Tibial nerve (tissue), 4 donors: ENCODE measurements at regions not wholly inside any gene's neighbourhood (a gene's known extent, or its start where the extent isn't known, plus 50 kb on each side); places are given as distances from the start of the nearest gene placed in this dataset.

ENCODE experiments used
- DNase-seq, 2 donors: peaks; one replicate each; pipeline ENCODE4 v3.0.0-alpha.2; 2019; ENCODE audit warnings: low spot score in 2 of 2
- H3K27ac ChIP-seq, 4 donors: fragments of 200-600 bp; sonication (generic) in 3 of 4; one replicate each; pipeline ENCODE4 v1.5.1; 2017 to 2019; ENCODE audit warnings: mild to moderate bottlenecking in 1 of 4
- H3K27me3 ChIP-seq, 2 donors: fragments of 200-600 bp; sonication (generic) in 1 of 2; one replicate each; pipeline versions ENCODE4 v1.5.1 to v1.6.0; 2017 to 2019
- H3K36me3 ChIP-seq, 3 donors: fragments of 200-600 bp; sonication (generic); one replicate each; pipeline ENCODE4 v1.5.1; 2018 to 2019
- H3K4me1 ChIP-seq, 4 donors: fragments of 200-600 bp; sonication (generic) in 3 of 4; one replicate each; pipeline ENCODE4 v1.5.1; 2017 to 2019
- H3K4me3 ChIP-seq, 4 donors: fragments of 200-600 bp; sonication (generic) in 3 of 4; one replicate each; pipeline ENCODE4 v1.5.1; 2017 to 2019; ENCODE audit warnings: mild to moderate bottlenecking in 1 of 4, moderate library complexity in 1 of 4
- H3K9me3 ChIP-seq, 4 donors: fragments of 200-600 bp; sonication (generic) in 3 of 4; one replicate each; pipeline ENCODE4 v1.5.1; 2017 to 2019
- CTCF ChIP-seq, 5 experiments: fragments of 200-600 bp in 3 of 5; fragments of 450-650 bp in 2 of 5; sonication (generic) in 3 of 5; IDR thresholded peaks; one replicate each; pipeline ENCODE4 v1.5.1; 2016 to 2019; ENCODE audit warnings: antibody characterized with exemption in 5 of 5, mild to moderate bottlenecking in 3 of 5, moderate library complexity in 2 of 5
- EP300 ChIP-seq, 2 donors: sonication (generic); formaldehyde crosslinking; IDR thresholded peaks; one replicate each; pipeline ENCODE4 v1.6.1; 2017; ENCODE audit warnings: antibody characterized with exemption in 2 of 2, mild to moderate bottlenecking in 1 of 2
- POLR2A ChIP-seq, 2 donors: fragments of 450-650 bp; IDR thresholded peaks; one replicate each; pipeline ENCODE4 v1.6.1; 2017; ENCODE audit warnings: antibody characterized with exemption in 2 of 2, mild to moderate bottlenecking in 2 of 2, moderate library complexity in 2 of 2
- WGBS, 2 donors: methylation state at CpG; one replicate each; pipeline ENCODE4 v1.1.5; 2018; 5-methylcytosine and 5-hydroxymethylcytosine counted together

- peaks cover 0 to 13% (median 2%) of the 10 kb centered on the region in 4 donors for H3K9me3 ChIP-seq
- no peak for DNase-seq
- peaks cover 0 to 12% (median 0%) of the 10 kb centered on the region in 3 donors for H3K36me3 ChIP-seq
- peaks cover 0 to 3% (median 0%) of the 10 kb centered on the region in 4 donors for H3K4me1 ChIP-seq
- TF ChIP-seq POLR2A (IDR thresholded peaks at IDR 0.05) (no peak), EP300 (IDR thresholded peaks at IDR 0.05) (no peak), CTCF (IDR thresholded peaks at IDR 0.05) (no peak)
- no peak overlapping the region for H3K4me3 ChIP-seq
- H3K27me3 ChIP-seq = no peaks in the 10 kb centered on the region
- WGBS, 2 donors = 30 to 38% methylated on average over 1 of the region's 1 CpG
- no peak overlapping the region for H3K27ac ChIP-seq
Measured at GRCh38 chr4:123037804-123038203, 115.4 kb upstream of the NUDT6 start.

- Histone ChIP-seq H3K9me3 (peaks cover 0 to 33% (median 12%) of the 10 kb centered on the region in 4 donors), H3K36me3 (peaks cover 0 to 16% (median 0%) of the 10 kb centered on the region in 3 donors), H3K27ac (no peak overlapping the region), H3K27me3 (no peaks in the 10 kb centered on the region), H3K4me3 (no peak overlapping the region), H3K4me1 (peaks cover 0 to 3% (median 0%) of the 10 kb centered on the region in 4 donors)
- no peak for TF ChIP-seq POLR2A (IDR thresholded peaks at IDR 0.05)
- TF ChIP-seq CTCF (IDR thresholded peaks at IDR 0.05) = no peak
- TF ChIP-seq EP300 (IDR thresholded peaks at IDR 0.05) = no peak
- DNase-seq = no peak
Measured at GRCh38 chr4:123042095-123042494, 119.7 kb upstream of the NUDT6 start.

GRCh38 chr4:123043013-123043412, 120.6 kb upstream of the NUDT6 start:
- H3K27ac ChIP-seq = no peak overlapping the region
- H3K9me3 ChIP-seq = peaks cover 0 to 43% (median 12%) of the 10 kb centered on the region in 4 donors
- no peaks in the 10 kb centered on the region for H3K4me1 ChIP-seq
- TF ChIP-seq EP300 (IDR thresholded peaks at IDR 0.05) = no peak
- H3K4me3 ChIP-seq = no peak overlapping the region
- H3K27me3 ChIP-seq = no peaks in the 10 kb centered on the region
- no peak for DNase-seq
- peaks cover 0 to 23% (median 0%) of the 10 kb centered on the region in 3 donors for H3K36me3 ChIP-seq

GRCh38 chr4:123043793-123044425, 121.5 kb upstream of the NUDT6 start:
- DNase-seq = no peak
- Histone ChIP-seq H3K27me3 (no peaks in the 10 kb centered on the region), H3K4me3 (no peak overlapping the region), H3K27ac (no peak overlapping the region), H3K9me3 (peaks cover 0 to 51% (median 12%) of the 10 kb centered on the region in 4 donors), H3K4me1 (no peaks in the 10 kb centered on the region), H3K36me3 (peaks cover 0 to 27% (median 0%) of the 10 kb centered on the region in 3 donors)
- no peak for TF ChIP-seq POLR2A (IDR thresholded peaks at IDR 0.05)
- no peak for TF ChIP-seq CTCF (IDR thresholded peaks at IDR 0.05)
- TF ChIP-seq EP300 (IDR thresholded peaks at IDR 0.05) = no peak
- WGBS, 2 donors = 26 to 68% methylated on average over 2 of the region's 2 CpGs

GRCh38 chr4:123046096-123046495, 123.7 kb upstream of the NUDT6 start:
- 83 to 86% methylated on average over 3 of the region's 3 CpGs for WGBS, 2 donors
- no peaks in the 10 kb centered on the region for H3K27me3 ChIP-seq

More at GRCh38 chr4:123046096-123046495, 123.7 kb upstream of the NUDT6 start:
- H3K36me3 ChIP-seq = peaks cover 0 to 27% (median 0%) of the 10 kb centered on the region in 3 donors
- no peak overlapping the region for H3K4me3 ChIP-seq
- peaks cover 0 to 63% (median 12%) of the 10 kb centered on the region in 4 donors for H3K9me3 ChIP-seq
- TF ChIP-seq POLR2A (IDR thresholded peaks at IDR 0.05) (no peak), EP300 (IDR thresholded peaks at IDR 0.05) (no peak), CTCF (IDR thresholded peaks at IDR 0.05) (no peak)
- DNase-seq = no peak
- H3K4me1 ChIP-seq = no peaks in the 10 kb centered on the region
- no peak overlapping the region for H3K27ac ChIP-seq
